ENCODE measurements at regions not wholly inside any gene's neighbourhood (a gene's known extent, or its start where the extent isn't known, plus 50 kb on each side); places are given as distances from the start of the nearest gene placed in this dataset.

DNA sequence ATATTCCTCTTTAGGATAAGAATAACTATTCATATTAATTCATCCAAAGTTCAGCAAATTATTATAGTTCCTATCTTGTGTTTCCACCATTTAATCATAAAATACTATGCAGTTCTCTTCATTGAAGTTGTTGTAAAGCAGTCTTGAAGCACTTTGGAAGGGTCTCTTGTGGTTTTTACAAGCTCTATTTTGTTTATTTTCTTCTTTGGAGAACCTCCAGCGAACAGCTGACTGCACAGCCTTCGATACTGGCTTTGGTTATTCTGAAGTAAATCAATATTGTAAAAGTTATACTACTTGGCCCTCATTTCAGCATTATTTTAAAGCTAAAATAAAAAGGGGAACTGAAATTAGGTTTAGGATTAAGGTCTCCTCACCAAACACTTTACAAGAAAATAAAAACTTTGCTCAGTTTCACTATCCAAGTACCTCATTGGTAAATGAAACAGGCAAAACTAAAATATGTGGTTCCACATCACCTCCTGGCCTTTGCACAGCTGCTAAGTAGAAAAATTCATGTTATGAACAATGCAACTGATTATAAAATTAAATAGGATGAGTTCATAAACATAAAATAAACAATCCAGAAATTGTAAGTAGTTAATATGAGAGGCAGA lies 1629.2 kb upstream of the ADGRL3 start:
- DNase-seq (ENCODE audit: low spot score) (no peak), ATAC-seq (no peak)
- ChIA-PET POLR2A (no interaction called here), CTCF (no interaction called here)
- Mint-ChIP-seq H3K4me1 (no peaks in the 10 kb centered on the region), H3K27me3 (ENCODE audit: low read depth) (no peaks in the 10 kb centered on the region), H3K27ac (no peak overlapping the region), H3K9me3 (no peaks in the 10 kb centered on the region), H3K36me3 (no peaks in the 10 kb centered on the region), H3K4me3 (no peak overlapping the region)
- TF ChIP-seq ETV6 (CRISPR knock-in tag; IDR thresholded peaks at IDR 0.05): no peak
- no peak for TF ChIP-seq TEAD4 (CRISPR knock-in tag; IDR thresholded peaks at IDR 0.05)
- no peak for TF ChIP-seq OVOL2 (CRISPR knock-in tag; IDR thresholded peaks at IDR 0.05; ENCODE audit: borderline replicate concordance)

DNA sequence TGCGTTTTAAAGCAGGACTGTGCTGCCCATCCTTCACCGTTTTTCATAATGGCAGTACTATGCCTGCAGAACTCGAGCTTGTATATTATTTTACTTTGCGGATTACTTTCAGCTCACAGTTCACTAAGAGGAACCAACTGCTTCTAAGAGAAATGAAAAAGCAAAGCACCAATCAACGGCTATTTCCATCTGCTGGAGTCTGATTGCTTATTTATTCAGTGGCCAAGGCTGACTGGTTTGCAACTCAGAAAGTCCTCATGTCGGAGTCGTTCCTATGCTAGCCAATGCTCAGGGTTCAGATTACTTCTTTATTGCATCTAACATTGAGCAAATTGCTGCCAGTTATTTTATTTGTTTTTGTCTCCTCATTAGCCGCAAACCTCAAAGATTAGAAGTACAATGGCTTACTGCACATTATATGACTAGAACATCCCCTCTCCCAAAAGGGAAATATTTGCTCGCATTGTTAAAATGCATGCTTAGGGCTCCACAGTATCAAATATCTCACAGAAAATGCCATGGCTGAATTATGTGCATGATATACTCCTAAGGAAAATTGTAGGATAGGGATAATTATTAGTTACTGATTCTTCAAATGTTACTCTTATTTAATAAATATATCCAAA lies 1628.2 kb upstream of the ADGRL3 start:
- Mint-ChIP-seq H3K36me3 (no peaks in the 10 kb centered on the region), H3K4me3 (no peak overlapping the region), H3K4me1 (no peaks in the 10 kb centered on the region), H3K27me3 (ENCODE audit: low read depth) (no peaks in the 10 kb centered on the region), H3K27ac (no peak overlapping the region), H3K9me3 (no peaks in the 10 kb centered on the region)
- ATAC-seq: no peak
- no peak for DNase-seq (ENCODE audit: low spot score)
- CTCF ChIA-PET: no interaction called here
- POLR2A ChIA-PET: no interaction called here
- TF ChIP-seq RELA (CRISPR knock-in tag; IDR thresholded peaks at IDR 0.05; ENCODE audit: borderline replicate concordance) (no peak), ZBTB43 (CRISPR knock-in tag; IDR thresholded peaks at IDR 0.05) (no peak), GABPB1 (CRISPR knock-in tag; IDR thresholded peaks at IDR 0.05) (no peak), ZNF317 (CRISPR knock-in tag; IDR thresholded peaks at IDR 0.05; ENCODE audit: borderline replicate concordance, low read depth) (no peak)

DNA sequence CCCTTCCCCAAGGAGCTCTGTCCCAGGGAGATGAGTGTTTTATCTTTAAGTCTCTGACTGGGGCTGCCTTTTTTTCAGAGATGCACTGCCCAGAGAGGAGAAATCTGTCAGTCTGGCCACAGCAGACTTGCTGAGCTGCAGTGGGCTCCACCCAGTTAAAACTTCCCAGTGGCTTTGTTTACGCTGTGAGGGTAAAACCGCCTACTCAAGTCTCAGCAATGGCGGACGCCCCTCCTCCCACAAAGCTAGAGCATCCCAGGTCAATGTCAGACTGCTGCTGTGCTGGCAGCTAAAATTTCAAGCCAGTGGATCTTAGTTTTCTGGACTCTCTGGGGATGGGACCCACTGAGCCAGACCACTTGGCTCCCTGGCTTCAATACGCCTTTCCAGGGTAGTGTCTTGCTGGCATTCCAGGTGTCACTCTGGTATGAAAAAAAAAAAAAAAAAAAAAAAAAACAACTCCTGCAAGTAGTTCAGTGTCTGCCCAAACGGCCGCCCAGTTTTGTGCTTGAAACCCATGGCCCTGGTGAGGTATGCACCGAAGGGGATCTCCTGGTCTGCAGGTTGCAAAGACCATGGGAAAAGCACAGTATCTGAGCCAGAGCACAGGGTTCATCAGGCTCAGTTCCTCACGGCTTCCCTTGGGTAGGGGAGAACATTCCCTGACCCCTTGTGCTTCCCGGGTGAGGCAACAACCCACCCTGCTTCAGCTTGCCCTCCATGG lies 1616.1 kb upstream of the ADGRL3 start:
- H3K36me3 Mint-ChIP-seq: no peaks in the 10 kb centered on the region; the same call in 1 of the 2 replicates
- no peak for ATAC-seq
- CTCF ChIA-PET: no interaction called here

More for the DNA sequence above, 1616.1 kb upstream of the ADGRL3 start:
- Mint-ChIP-seq H3K27ac (no peak overlapping the region), H3K4me1 (no peaks in the 10 kb centered on the region; the same call in 1 of the 2 replicates), H3K9me3 (peaks cover 32% of the 10 kb centered on the region), H3K27me3 (ENCODE audit: low read depth) (no peaks in the 10 kb centered on the region), H3K4me3 (no peak overlapping the region)
- no peak for DNase-seq (ENCODE audit: low spot score)
- POLR2A ChIA-PET: no interaction called here
- TF ChIP-seq RORB (CRISPR knock-in tag; IDR thresholded peaks at IDR 0.05) (no peak), ZNF671 (CRISPR knock-in tag; IDR thresholded peaks at IDR 0.05) (no peak), FOXJ3 (CRISPR knock-in tag; IDR thresholded peaks at IDR 0.05; ENCODE audit: borderline replicate concordance) (no peak), ZBTB21 (CRISPR knock-in tag; IDR thresholded peaks at IDR 0.05; ENCODE audit: borderline replicate concordance) (no peak), CBFB (CRISPR knock-in tag; IDR thresholded peaks at IDR 0.05; ENCODE audit: low read depth) (no peak), ZNF263 (CRISPR knock-in tag; IDR thresholded peaks at IDR 0.05; ENCODE audit: low read depth) (no peak), JUN (CRISPR knock-in tag; IDR thresholded peaks at IDR 0.05) (no peak), TEAD1 (CRISPR knock-in tag; IDR thresholded peaks at IDR 0.05) (no peak), RELA (CRISPR knock-in tag; IDR thresholded peaks at IDR 0.05; ENCODE audit: borderline replicate concordance) (no peak), ZSCAN18 (CRISPR knock-in tag; IDR thresholded peaks at IDR 0.05) (no peak), ESRRA (CRISPR knock-in tag; IDR thresholded peaks at IDR 0.05; ENCODE audit: borderline replicate concordance) (no peak), MXD4 (CRISPR knock-in tag; IDR thresholded peaks at IDR 0.05; ENCODE audit: borderline replicate concordance) (no peak), NR1H2 (CRISPR knock-in tag; IDR thresholded peaks at IDR 0.05) (no peak)
- TF ChIP-seq, protein P1, sequence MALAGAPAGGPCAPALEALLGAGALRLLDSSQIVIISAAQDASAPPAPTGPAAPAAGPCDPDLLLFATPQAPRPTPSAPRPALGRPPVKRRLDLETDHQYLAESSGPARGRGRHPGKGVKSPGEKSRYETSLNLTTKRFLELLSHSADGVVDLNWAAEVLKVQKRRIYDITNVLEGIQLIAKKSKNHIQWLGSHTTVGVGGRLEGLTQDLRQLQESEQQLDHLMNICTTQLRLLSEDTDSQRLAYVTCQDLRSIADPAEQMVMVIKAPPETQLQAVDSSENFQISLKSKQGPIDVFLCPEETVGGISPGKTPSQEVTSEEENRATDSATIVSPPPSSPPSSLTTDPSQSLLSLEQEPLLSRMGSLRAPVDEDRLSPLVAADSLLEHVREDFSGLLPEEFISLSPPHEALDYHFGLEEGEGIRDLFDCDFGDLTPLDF (CRISPR knock-in tag; IDR thresholded peaks at IDR 0.05): no peak

Data from WTC11 (cell line).